A549 (cell line): ENCODE measurements at regions not wholly inside any gene's neighbourhood (a gene's known extent, or its start where the extent isn't known, plus 50 kb on each side); places are given as distances from the start of the nearest gene placed in this dataset.

Source experiments
- EP300 ChIP-seq, 2 experiments: fragments of >200 bp; sonication (Bioruptor Twin); formaldehyde crosslinking; IDR thresholded peaks; 2 replicates in 1 of 2; 3 replicates in 1 of 2; pipeline ENCODE4 v1.6.1; 2016 to 2017
- ESRRA ChIP-seq: fragments of 150-350 bp; IDR thresholded peaks from 2 replicates; pipeline ENCODE4 v1.6.1; 2014; ENCODE audit warnings: mild to moderate bottlenecking, low read length, borderline replicate concordance
- HDAC2 ChIP-seq: fragments of 200-600 bp; sonication (generic); IDR thresholded peaks from 2 replicates; pipeline ENCODE4 v1.6.1; 2016
- JUN ChIP-seq, 2 experiments: fragments of >200 bp; sonication (Bioruptor Twin); formaldehyde crosslinking; IDR thresholded peaks; 2 replicates in 1 of 2; 3 replicates in 1 of 2; pipeline ENCODE4 v1.6.1; 2016 to 2017
- MYC ChIP-seq: IDR thresholded peaks from 2 replicates; pipeline ENCODE4 v1.6.1; 2012; ENCODE audit warnings: mild to moderate bottlenecking, inconsistent platforms, low read length, improper control_type of control experiment, borderline replicate concordance
- RCOR1 ChIP-seq: fragments of 150-350 bp; IDR thresholded peaks from 2 replicates; pipeline ENCODE4 v1.6.1; 2014; ENCODE audit warnings: antibody characterized with exemption, low read length, low read depth
- RNF2 ChIP-seq: fragments of 200-600 bp; sonication (generic); IDR thresholded peaks from 2 replicates; pipeline ENCODE4 v1.6.1; 2016; ENCODE audit warnings: low read depth, mild to moderate bottlenecking, antibody characterized with exemption, moderate library complexity, borderline replicate concordance
- ZNF302 ChIP-seq: fragments of 250-450 bp; sonication (Bioruptor Pico); IDR thresholded peaks from 2 replicates; pipeline ENCODE4 v1.9.0; 2021; ENCODE audit warnings: inconsistent platforms, mild to moderate bottlenecking, moderate library complexity
- TF ChIP-seq, protein P1 (sequence below): fragments of >200 bp; sonication (Bioruptor Twin); formaldehyde crosslinking; IDR thresholded peaks from 3 replicates; pipeline ENCODE4 v1.5.1; 2016
- TF ChIP-seq, protein P2 (sequence below): IDR thresholded peaks from 2 replicates; pipeline ENCODE4 v1.6.1; 2012
- TF ChIP-seq, protein P3 (sequence below): fragments of 150-350 bp; IDR thresholded peaks from 2 replicates; pipeline ENCODE4 v1.6.1; 2014; ENCODE audit warnings: low read depth, mild to moderate bottlenecking, low read length
- TF ChIP-seq, protein P4 (sequence below): fragments of 200-600 bp; sonication (generic); IDR thresholded peaks from 2 replicates; pipeline ENCODE4 v1.6.1; 2016; ENCODE audit warnings: antibody characterized with exemption, mild to moderate bottlenecking, moderate library complexity

DNA sequence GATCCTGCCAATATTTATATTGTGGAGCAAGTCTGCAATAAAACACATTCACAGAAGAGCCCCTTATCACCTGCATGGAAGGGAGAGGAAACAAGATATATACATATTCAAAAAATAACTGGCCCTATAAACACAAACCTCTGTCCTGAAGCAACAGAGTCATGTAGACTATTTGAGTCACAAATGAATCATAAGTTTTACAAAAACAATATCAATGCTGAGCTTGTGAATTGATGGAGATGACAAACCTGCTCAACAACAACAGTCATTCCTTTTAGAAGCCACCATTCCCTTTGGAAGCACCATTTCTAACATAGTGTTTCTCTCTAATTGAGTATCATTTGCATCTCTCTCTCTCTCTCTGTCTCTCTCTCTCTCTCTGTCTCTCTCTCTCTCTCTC is 313.9 kb downstream of the MID1IP1 start:
- TF ChIP-seq, protein P1, sequence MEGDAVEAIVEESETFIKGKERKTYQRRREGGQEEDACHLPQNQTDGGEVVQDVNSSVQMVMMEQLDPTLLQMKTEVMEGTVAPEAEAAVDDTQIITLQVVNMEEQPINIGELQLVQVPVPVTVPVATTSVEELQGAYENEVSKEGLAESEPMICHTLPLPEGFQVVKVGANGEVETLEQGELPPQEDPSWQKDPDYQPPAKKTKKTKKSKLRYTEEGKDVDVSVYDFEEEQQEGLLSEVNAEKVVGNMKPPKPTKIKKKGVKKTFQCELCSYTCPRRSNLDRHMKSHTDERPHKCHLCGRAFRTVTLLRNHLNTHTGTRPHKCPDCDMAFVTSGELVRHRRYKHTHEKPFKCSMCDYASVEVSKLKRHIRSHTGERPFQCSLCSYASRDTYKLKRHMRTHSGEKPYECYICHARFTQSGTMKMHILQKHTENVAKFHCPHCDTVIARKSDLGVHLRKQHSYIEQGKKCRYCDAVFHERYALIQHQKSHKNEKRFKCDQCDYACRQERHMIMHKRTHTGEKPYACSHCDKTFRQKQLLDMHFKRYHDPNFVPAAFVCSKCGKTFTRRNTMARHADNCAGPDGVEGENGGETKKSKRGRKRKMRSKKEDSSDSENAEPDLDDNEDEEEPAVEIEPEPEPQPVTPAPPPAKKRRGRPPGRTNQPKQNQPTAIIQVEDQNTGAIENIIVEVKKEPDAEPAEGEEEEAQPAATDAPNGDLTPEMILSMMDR, result no peak
- TF ChIP-seq JUN (IDR thresholded peaks at IDR 0.05) (no peak), ESRRA (no peak), EP300 (IDR thresholded peaks at IDR 0.05) (no peak), RNF2 (no peak), RCOR1 (no peak), MYC (no peak), HDAC2 (no peak), ZNF302 (no peak)
- TF ChIP-seq, protein P2, sequence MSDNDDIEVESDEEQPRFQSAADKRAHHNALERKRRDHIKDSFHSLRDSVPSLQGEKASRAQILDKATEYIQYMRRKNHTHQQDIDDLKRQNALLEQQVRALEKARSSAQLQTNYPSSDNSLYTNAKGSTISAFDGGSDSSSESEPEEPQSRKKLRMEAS, result no peak
- TF ChIP-seq, protein P3, sequence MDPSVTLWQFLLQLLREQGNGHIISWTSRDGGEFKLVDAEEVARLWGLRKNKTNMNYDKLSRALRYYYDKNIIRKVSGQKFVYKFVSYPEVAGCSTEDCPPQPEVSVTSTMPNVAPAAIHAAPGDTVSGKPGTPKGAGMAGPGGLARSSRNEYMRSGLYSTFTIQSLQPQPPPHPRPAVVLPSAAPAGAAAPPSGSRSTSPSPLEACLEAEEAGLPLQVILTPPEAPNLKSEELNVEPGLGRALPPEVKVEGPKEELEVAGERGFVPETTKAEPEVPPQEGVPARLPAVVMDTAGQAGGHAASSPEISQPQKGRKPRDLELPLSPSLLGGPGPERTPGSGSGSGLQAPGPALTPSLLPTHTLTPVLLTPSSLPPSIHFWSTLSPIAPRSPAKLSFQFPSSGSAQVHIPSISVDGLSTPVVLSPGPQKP, result no peak
- TF ChIP-seq, protein P4, sequence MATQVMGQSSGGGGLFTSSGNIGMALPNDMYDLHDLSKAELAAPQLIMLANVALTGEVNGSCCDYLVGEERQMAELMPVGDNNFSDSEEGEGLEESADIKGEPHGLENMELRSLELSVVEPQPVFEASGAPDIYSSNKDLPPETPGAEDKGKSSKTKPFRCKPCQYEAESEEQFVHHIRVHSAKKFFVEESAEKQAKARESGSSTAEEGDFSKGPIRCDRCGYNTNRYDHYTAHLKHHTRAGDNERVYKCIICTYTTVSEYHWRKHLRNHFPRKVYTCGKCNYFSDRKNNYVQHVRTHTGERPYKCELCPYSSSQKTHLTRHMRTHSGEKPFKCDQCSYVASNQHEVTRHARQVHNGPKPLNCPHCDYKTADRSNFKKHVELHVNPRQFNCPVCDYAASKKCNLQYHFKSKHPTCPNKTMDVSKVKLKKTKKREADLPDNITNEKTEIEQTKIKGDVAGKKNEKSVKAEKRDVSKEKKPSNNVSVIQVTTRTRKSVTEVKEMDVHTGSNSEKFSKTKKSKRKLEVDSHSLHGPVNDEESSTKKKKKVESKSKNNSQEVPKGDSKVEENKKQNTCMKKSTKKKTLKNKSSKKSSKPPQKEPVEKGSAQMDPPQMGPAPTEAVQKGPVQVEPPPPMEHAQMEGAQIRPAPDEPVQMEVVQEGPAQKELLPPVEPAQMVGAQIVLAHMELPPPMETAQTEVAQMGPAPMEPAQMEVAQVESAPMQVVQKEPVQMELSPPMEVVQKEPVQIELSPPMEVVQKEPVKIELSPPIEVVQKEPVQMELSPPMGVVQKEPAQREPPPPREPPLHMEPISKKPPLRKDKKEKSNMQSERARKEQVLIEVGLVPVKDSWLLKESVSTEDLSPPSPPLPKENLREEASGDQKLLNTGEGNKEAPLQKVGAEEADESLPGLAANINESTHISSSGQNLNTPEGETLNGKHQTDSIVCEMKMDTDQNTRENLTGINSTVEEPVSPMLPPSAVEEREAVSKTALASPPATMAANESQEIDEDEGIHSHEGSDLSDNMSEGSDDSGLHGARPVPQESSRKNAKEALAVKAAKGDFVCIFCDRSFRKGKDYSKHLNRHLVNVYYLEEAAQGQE, result no peak
